GM10248 (cell line): ENCODE measurements at regions not wholly inside any gene's neighbourhood (a gene's known extent, or its start where the extent isn't known, plus 50 kb on each side); places are given as distances from the start of the nearest gene placed in this dataset.

Experiments used
- CTCF ChIA-PET: fragments of 300-600 bp; sonication (Branson Sonifier 250); formaldehyde crosslinking; extraction: SDS; loops from one replicate; lab custom pipeline; 2021; ENCODE audit warnings: antibody characterized with exemption; lab: Yijun Ruan, JAX
- POLR2A ChIA-PET: fragments of 350-650 bp; sonication (Branson Sonifier 250); formaldehyde crosslinking; extraction: SDS; loops from one replicate; lab custom pipeline; 2020; ENCODE audit warnings: antibody characterized with exemption; lab: Yijun Ruan, JAX
- DNase-seq: peaks from one replicate; pipeline ENCODE4 v3.0.0; 2012; ENCODE audit errors: extremely low spot score
- CTCF ChIP-seq: IDR thresholded peaks from 2 replicates; pipeline ENCODE4 v1.5.1; 2012; ENCODE audit warnings: mild to moderate bottlenecking, low read depth; ENCODE audit errors: extremely low read depth, missing control alignments, control extremely low read depth

GRCh38 chr4:163042306-163042705 lies 124.4 kb downstream of the NAF1 start:
- ChIA-PET POLR2A (no interaction called here), CTCF (interaction anchor here (2.5 kb wide), 1 partner anchor 544 kb away, joined by 9 read pairs; no protein-coding TSS in a partner anchor)
- no peak for DNase-seq
- no peak for TF ChIP-seq CTCF

GRCh38 chr4:163017135-163017534 lies 149.6 kb downstream of the NAF1 start:
- POLR2A ChIA-PET, result no interaction called here
- no peak for TF ChIP-seq CTCF
- CTCF ChIA-PET, result interaction anchor here (1.0 to 1.4 kb wide), 2 partner anchors 13 to 20 kb away, joined by 3 read pairs; no protein-coding TSS in a partner anchor
- no peak for DNase-seq

DNA sequence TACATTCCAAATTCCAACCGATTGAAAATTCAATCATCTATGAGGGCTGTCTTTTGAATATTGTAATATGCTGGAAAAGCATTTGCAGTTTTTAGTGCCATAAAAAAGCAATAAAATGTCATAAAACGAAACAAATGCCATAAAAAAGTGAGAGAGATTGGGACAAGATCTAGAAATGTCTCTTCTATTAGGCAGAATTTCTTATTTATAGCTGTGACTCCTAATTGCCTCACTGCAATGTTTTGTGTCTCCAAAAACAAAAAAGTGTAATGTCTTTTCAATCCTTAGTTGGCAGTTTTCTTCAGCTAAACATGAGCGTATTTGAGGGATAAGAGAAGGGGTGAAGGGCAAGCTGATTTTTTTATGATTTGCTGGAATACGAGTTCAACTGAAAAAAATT lies 153.9 kb downstream of the NAF1 start:
- DNase-seq, result no peak
- TF ChIP-seq CTCF, result no peak
- CTCF ChIA-PET, result interaction anchor here (1.3 kb wide), 1 partner anchor 70 kb away, joined by 3 read pairs; no protein-coding TSS in a partner anchor

GRCh38 chr4:163003979-163004378 lies 162.7 kb downstream of the NAF1 start:
- DNase-seq, result no peak
- ChIA-PET CTCF (interaction anchor here (0.9 kb wide), 1 partner anchor 506 kb away, joined by 3 read pairs; no protein-coding TSS in a partner anchor), POLR2A (no interaction called here)
- no peak for TF ChIP-seq CTCF

More for the DNA sequence above, 153.9 kb downstream of the NAF1 start:
- POLR2A ChIA-PET, result no interaction called here

DNA sequence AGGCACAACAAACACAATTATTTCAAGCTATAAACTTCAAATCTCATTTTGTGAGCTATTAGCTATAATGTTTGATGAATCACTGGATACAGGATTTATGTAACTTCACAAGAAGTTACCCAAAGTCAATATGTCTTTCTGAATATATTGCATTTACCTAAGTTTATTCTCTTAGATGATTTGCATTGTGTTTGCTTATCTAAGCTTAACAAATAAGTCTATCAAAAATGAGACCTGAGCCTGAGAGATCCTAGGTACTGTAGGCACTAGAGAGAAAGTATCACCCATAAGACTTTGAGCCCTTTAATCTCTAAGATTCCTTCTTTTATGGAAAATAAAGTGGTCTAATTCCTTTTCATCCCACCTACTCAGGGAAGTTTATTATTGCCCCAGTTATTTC lies 178.2 kb downstream of the NAF1 start:
- POLR2A ChIA-PET, result no interaction called here
- CTCF ChIA-PET, result no interaction called here
- DNase-seq, result no peak
- no peak for TF ChIP-seq CTCF

- POLR2A ChIA-PET, result no interaction called here
- CTCF ChIA-PET, result no interaction called here
- no peak for TF ChIP-seq CTCF
- DNase-seq, result no peak
Measured at GRCh38 chr4:162985131-162985530, 181.6 kb downstream of the NAF1 start.

GRCh38 chr4:162984621-162985020 lies 182.1 kb downstream of the NAF1 start:
- ChIA-PET CTCF (no interaction called here), POLR2A (no interaction called here)
- DNase-seq, result no peak
- TF ChIP-seq CTCF, result no peak
